Activated B cell treated with CpG ODN at 0.5 μM for 24 hours (primary cell): ENCODE measurements at regions not wholly inside any gene's neighbourhood (a gene's known extent, or its start where the extent isn't known, plus 50 kb on each side); places are given as distances from the start of the nearest gene placed in this dataset.
"Not testable (repeated sequence)": the region's sequence is repeated elsewhere in the genome, so short reads cannot be mapped to it uniquely, and the experiment has no call there.

ENCODE experiments used
- ATAC-seq: fragments of 200-7000 bp; cut with Tn5 transposase; one replicate; pipeline ENCODE4 v1.10.0; 2021; ENCODE audit warnings: low read depth, mild to moderate bottlenecking, moderate library complexity
- CTCF ChIA-PET: fragments of 350-600 bp; sonication (Branson Sonifier 250); formaldehyde crosslinking; loops from one replicate; lab custom pipeline; 2021; ENCODE audit warnings: antibody characterized with exemption; lab: Charles Lee
- POLR2A ChIA-PET: fragments of 350-600 bp; sonication (Branson Sonifier 250); formaldehyde crosslinking; loops from one replicate; lab custom pipeline; 2021; ENCODE audit warnings: antibody characterized with exemption; lab: Charles Lee
- DNase-seq: peaks from one replicate; pipeline ENCODE4 v3.0.0; 2022
- H3K27ac Mint-ChIP-seq: one replicate; pipeline ENCODE4 v1.8.0; 2020; ENCODE audit warnings: mixed read lengths
- H3K27me3 Mint-ChIP-seq: one replicate; pipeline ENCODE4 v1.8.0; 2021; ENCODE audit warnings: mixed read lengths
- H3K36me3 Mint-ChIP-seq: one replicate; pipeline ENCODE4 v1.8.0; 2021; ENCODE audit warnings: low read depth, mixed read lengths
- H3K4me1 Mint-ChIP-seq: one replicate; pipeline ENCODE4 v1.8.0; 2021; ENCODE audit warnings: mixed read lengths
- H3K4me3 Mint-ChIP-seq: one replicate; pipeline ENCODE4 v1.8.0; 2020; ENCODE audit warnings: mild to moderate bottlenecking, mixed read lengths
- H3K9me3 Mint-ChIP-seq: one replicate; pipeline ENCODE4 v1.8.0; 2020; ENCODE audit warnings: mixed read lengths
- intact Hi-C: fragments of 100-400 bp; cut with micrococcal nuclease; formaldehyde crosslinking; loops from one replicate; pipeline ENCODE4 v1.15.1; 2024
- TF ChIP-seq, protein P1 (sequence below): fragments of 200-600 bp; IDR thresholded peaks from one replicate; pipeline ENCODE4 v1.8.0; 2022; ENCODE audit warnings: antibody characterized with exemption, mild to moderate bottlenecking

DNA sequence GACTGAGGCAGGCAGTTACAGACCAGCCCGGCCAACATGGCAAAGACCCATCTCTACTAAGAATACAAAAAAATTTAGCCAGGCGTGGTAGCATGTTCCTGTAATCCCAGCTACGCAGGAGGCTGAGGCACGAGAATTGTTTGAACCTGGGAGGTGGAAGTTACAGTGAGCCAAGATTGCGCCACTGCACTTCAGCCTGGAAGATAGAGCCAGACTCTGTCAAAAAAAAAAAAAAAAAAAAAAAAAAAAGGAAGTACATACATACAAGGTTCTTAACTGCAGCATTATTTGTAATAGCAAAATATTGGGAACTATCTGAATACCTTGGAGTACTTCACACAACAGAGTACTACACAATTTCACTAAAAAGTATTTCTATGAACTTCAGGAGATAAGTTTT, 183.5 kb upstream of the OLIG3 start:
- no peaks in the 10 kb centered on the region for H3K36me3 Mint-ChIP-seq
- no peaks in the 10 kb centered on the region for H3K9me3 Mint-ChIP-seq
- intact Hi-C loops: no loop called here
- TF ChIP-seq, protein P1, sequence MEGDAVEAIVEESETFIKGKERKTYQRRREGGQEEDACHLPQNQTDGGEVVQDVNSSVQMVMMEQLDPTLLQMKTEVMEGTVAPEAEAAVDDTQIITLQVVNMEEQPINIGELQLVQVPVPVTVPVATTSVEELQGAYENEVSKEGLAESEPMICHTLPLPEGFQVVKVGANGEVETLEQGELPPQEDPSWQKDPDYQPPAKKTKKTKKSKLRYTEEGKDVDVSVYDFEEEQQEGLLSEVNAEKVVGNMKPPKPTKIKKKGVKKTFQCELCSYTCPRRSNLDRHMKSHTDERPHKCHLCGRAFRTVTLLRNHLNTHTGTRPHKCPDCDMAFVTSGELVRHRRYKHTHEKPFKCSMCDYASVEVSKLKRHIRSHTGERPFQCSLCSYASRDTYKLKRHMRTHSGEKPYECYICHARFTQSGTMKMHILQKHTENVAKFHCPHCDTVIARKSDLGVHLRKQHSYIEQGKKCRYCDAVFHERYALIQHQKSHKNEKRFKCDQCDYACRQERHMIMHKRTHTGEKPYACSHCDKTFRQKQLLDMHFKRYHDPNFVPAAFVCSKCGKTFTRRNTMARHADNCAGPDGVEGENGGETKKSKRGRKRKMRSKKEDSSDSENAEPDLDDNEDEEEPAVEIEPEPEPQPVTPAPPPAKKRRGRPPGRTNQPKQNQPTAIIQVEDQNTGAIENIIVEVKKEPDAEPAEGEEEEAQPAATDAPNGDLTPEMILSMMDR: no peak
- ChIA-PET CTCF (no interaction called here), POLR2A (no interaction called here)
- ATAC-seq (no peak), DNase-seq (no peak)
- H3K4me1 Mint-ChIP-seq: peaks cover 4% of the 10 kb centered on the region
- peaks cover 10% of the 10 kb centered on the region for H3K27me3 Mint-ChIP-seq
- no peak overlapping the region for H3K27ac Mint-ChIP-seq
- H3K4me3 Mint-ChIP-seq: no peak overlapping the region

DNA sequence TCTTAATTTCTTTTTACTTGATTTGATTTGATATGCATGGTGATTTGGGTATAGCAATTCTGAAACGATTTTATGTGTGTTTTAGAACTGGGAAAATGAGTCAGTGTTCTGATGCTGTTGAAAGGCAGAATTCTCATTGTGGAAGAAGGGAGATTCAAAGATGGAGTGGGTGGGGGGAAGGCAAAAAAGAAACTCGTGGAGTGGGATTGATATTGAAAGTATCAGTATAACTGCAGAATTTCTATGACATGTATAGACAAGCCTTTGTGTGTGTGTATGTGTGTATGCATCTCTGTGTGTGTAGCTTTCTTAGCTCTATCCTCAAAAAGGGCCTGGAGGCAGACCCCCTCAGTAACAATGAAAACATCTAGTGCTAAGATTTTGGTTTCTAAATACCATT, 184.3 kb upstream of the OLIG3 start:
- H3K36me3 Mint-ChIP-seq: no peaks in the 10 kb centered on the region

DNA sequence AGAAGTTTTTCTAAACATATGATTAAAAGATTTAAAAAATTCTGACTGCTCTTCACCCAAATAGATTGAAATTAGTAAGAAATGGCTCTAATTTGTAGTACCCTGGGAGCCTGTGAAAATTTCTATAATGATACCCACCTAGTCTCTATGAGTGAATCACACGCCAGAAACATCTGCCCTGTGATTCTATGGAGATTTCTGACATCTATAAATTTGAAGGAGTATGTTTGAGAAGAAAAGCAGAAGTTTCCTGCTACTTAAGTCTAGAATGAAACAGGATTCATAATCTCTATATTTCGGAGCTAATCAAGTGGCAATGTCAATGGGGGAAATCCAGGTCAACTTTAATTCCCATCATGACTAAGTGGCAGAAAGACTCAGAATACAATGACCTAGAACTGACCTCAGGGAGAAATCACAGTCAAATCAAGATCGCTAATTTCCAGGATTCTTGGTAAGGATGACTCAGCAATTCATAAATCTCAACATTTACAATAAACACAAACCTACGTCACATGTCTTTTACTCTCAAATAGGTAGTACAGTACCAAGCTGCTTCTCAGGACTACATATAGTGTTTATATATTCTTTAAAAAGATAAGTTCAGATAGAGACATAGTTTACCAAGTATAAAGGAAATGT, 186.2 kb upstream of the TNFAIP3 start:
- Mint-ChIP-seq H3K9me3 (peaks cover 3% of the 10 kb centered on the region), H3K27ac (no peak overlapping the region), H3K36me3 (no peaks in the 10 kb centered on the region), H3K4me3 (no peak overlapping the region), H3K27me3 (peaks cover 1% of the 10 kb centered on the region), H3K4me1 (peaks cover 4% of the 10 kb centered on the region)
- CTCF ChIA-PET: no interaction called here
- POLR2A ChIA-PET: no interaction called here
- ATAC-seq (no peak), DNase-seq (no peak)
- intact Hi-C loops: no loop called here
- TF ChIP-seq, protein P1: no peak

More for the DNA sequence above, 184.3 kb upstream of the OLIG3 start:
- POLR2A ChIA-PET: no interaction called here
- H3K4me3 Mint-ChIP-seq: no peak overlapping the region
- peaks cover 4% of the 10 kb centered on the region for H3K4me1 Mint-ChIP-seq
- intact Hi-C loops: no loop called here
- H3K27me3 Mint-ChIP-seq: peaks cover 5% of the 10 kb centered on the region
- CTCF ChIA-PET: no interaction called here
- TF ChIP-seq, protein P1: no peak
- H3K9me3 Mint-ChIP-seq: peaks cover 3% of the 10 kb centered on the region
- no peak overlapping the region for H3K27ac Mint-ChIP-seq
- DNase-seq (no peak), ATAC-seq (no peak)

DNA sequence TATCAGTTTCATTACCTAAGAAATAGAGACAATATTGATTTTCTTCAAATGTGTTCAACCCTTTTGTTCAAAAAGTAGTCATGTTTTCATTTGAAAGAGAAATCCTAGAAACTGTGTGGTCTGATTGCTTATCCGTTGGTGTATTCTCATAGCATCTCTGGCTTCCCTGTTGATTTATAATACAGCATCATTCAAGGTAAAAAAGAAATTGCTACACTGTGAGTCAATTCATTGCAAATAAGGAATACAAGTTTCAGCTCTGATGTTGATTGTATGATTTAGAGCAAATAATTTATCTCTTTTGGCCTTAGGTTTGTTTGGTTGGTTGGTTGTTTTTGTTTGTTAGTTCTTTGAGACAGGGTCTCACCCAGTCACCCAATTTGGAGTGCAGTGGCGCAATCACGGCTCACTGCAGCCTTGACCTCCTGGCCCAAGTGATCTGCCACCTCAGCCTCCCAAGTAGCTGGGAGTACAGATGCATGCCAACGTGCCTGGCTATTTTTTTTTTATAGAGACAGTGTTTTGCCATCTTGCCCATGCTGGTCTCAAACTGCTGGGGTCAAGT, 185.5 kb upstream of the TNFAIP3 start:
- TF ChIP-seq, protein P1: no peak
- peaks cover 4% of the 10 kb centered on the region for H3K4me1 Mint-ChIP-seq
- no peak overlapping the region for H3K4me3 Mint-ChIP-seq
- no peaks in the 10 kb centered on the region for H3K36me3 Mint-ChIP-seq
- POLR2A ChIA-PET: no interaction called here
- H3K27ac Mint-ChIP-seq: no peak overlapping the region
- intact Hi-C loops: no loop called here
- CTCF ChIA-PET: no interaction called here
- peaks cover 1% of the 10 kb centered on the region for H3K27me3 Mint-ChIP-seq
- DNase-seq: no peak
- ATAC-seq: no peak
- H3K9me3 Mint-ChIP-seq: peaks cover 3% of the 10 kb centered on the region

DNA sequence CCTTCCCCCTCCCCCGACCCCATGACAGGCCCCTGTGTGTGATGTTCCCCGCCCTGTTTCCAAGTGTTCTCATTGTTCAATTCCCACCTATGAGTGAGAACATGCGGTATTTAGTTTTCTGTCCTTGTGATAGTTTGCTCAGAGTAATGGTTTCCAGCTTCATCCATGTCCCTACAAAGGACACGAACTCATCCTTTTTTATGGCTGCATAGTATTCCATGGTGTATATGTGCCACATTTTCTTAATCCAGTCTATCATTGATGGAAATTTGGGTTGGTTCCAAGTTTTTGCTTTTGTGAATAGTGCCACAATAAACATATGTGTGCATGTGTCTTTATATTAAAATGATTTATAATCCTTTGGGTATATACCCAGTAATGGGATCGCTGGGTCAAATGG, 184.4 kb upstream of the TNFAIP3 start:
- H3K27me3 Mint-ChIP-seq, DNase-seq, CTCF ChIA-PET, H3K4me1 Mint-ChIP-seq, POLR2A ChIA-PET, H3K36me3 Mint-ChIP-seq, H3K27ac Mint-ChIP-seq, H3K9me3 Mint-ChIP-seq, H3K4me3 Mint-ChIP-seq, ATAC-seq, intact Hi-C loops: not testable (repeated sequence)
